HEK293 (cell line): ENCODE measurements at regions not wholly inside any gene's neighbourhood (a gene's known extent, or its start where the extent isn't known, plus 50 kb on each side); places are given as distances from the start of the nearest gene placed in this dataset.

Experiments used
- CTCF ChIA-PET: fragments of 350-600 bp; formaldehyde crosslinking; extraction: SDS; loops from one replicate; lab custom pipeline; 2021; ENCODE audit warnings: antibody characterized with exemption; lab: Yijun Ruan, JAX
- POLR2A ChIA-PET: fragments of 300-600 bp; formaldehyde crosslinking; extraction: SDS; loops from one replicate; lab custom pipeline; 2020; ENCODE audit warnings: antibody characterized with exemption, inconsistent platforms; lab: Yijun Ruan, JAX
- H3K27ac ChIP-seq: fragments of 200-500 bp; sonication (Bioruptor generic); 2 replicates; pipeline ENCODE4 v1.5.1; 2014; ENCODE audit warnings: low read depth, low read length, control low read depth, inconsistent platforms; ENCODE audit errors: extremely low read depth
- H3K36me3 ChIP-seq, 2 experiments: fragments of 200-500 bp in 1 of 2; sonication (Bioruptor generic) in 1 of 2; 1 replicate in 1 of 2; 2 replicates in 1 of 2; pipeline ENCODE4 v1.5.1; 2014 to 2017; ENCODE audit warnings: inconsistent platforms in 2 of 2, low read length in 2 of 2; ENCODE audit not compliant: control insufficient read depth in 2 of 2, insufficient read depth in 1 of 2
- H3K4me1 ChIP-seq: fragments of 200-500 bp; sonication (Bioruptor generic); 2 replicates; pipeline ENCODE4 v1.5.1; 2014; ENCODE audit warnings: mild to moderate bottlenecking, low read length, inconsistent platforms; ENCODE audit not compliant: control insufficient read depth, insufficient read depth
- H3K4me3 ChIP-seq: 2 replicates; pipeline ENCODE4 v1.5.1; 2011; ENCODE audit warnings: low read depth, mild to moderate bottlenecking, control low read depth, low read length, moderate library complexity
- H3K9me3 ChIP-seq: fragments of 200-500 bp; sonication (Bioruptor generic); 2 replicates; pipeline ENCODE4 v1.5.1; 2014; ENCODE audit warnings: low read depth, low read length, inconsistent platforms; ENCODE audit not compliant: control insufficient read depth, insufficient read depth
- EGR2 ChIP-seq: fragments of 450-650 bp; formaldehyde crosslinking; IDR thresholded peaks from 2 replicates; pipeline ENCODE4 v1.5.1; 2016; ENCODE audit warnings: low read depth, missing biosample characterization, missing genetic modification characterization
- KLF16 ChIP-seq: fragments of 450-650 bp; formaldehyde crosslinking; IDR thresholded peaks from 2 replicates; pipeline ENCODE4 v1.5.1; 2017; ENCODE audit warnings: missing biosample characterization, missing genetic modification characterization
- OSR2 ChIP-seq: fragments of 450-650 bp; formaldehyde crosslinking; IDR thresholded peaks from 2 replicates; pipeline ENCODE4 v1.5.1; 2016; ENCODE audit warnings: missing biosample characterization, missing genetic modification characterization
- SCRT2 ChIP-seq: fragments of 450-650 bp; formaldehyde crosslinking; IDR thresholded peaks from 2 replicates; pipeline ENCODE4 v1.5.1; 2016; ENCODE audit warnings: missing biosample characterization, missing genetic modification characterization
- SP7 ChIP-seq: fragments of 450-650 bp; formaldehyde crosslinking; IDR thresholded peaks from 2 replicates; pipeline ENCODE4 v1.5.1; 2016; ENCODE audit warnings: missing biosample characterization, missing genetic modification characterization
- ZEB2 ChIP-seq: fragments of 450-650 bp; formaldehyde crosslinking; IDR thresholded peaks from 2 replicates; pipeline ENCODE4 v1.5.1; 2016; ENCODE audit warnings: missing biosample characterization, missing genetic modification characterization
- ZFHX2 ChIP-seq: fragments of 450-650 bp; formaldehyde crosslinking; conservative IDR thresholded peaks from 2 replicates; pipeline ENCODE4 v1.5.1; 2016; ENCODE audit warnings: missing biosample characterization, missing genetic modification characterization
- ZNF133 ChIP-seq: fragments of 450-650 bp; formaldehyde crosslinking; IDR thresholded peaks from 2 replicates; pipeline ENCODE4 v1.5.1; 2016; ENCODE audit warnings: missing biosample characterization, missing genetic modification characterization
- ZNF175 ChIP-seq: fragments of 450-650 bp; formaldehyde crosslinking; IDR thresholded peaks from 2 replicates; pipeline ENCODE4 v1.5.1; 2016; ENCODE audit warnings: missing biosample characterization, missing genetic modification characterization
- ZNF214 ChIP-seq: fragments of 450-650 bp; formaldehyde crosslinking; IDR thresholded peaks from 2 replicates; pipeline ENCODE4 v1.5.1; 2017; ENCODE audit warnings: missing biosample characterization, mild to moderate bottlenecking, missing genetic modification characterization, borderline replicate concordance
- ZNF335 ChIP-seq: fragments of 450-650 bp; formaldehyde crosslinking; conservative IDR thresholded peaks from 2 replicates; pipeline ENCODE4 v1.5.1; 2016; ENCODE audit warnings: missing biosample characterization, missing genetic modification characterization
- ZNF404 ChIP-seq: fragments of 450-650 bp; formaldehyde crosslinking; IDR thresholded peaks from 2 replicates; pipeline ENCODE4 v1.5.1; 2017; ENCODE audit warnings: missing biosample characterization, missing genetic modification characterization
- ZNF423 ChIP-seq: fragments of 450-650 bp; formaldehyde crosslinking; IDR thresholded peaks from 2 replicates; pipeline ENCODE4 v1.5.1; 2016; ENCODE audit warnings: missing biosample characterization, missing genetic modification characterization
- ZNF449 ChIP-seq: fragments of 450-650 bp; formaldehyde crosslinking; IDR thresholded peaks from 2 replicates; pipeline ENCODE4 v1.5.1; 2017; ENCODE audit warnings: missing biosample characterization, mild to moderate bottlenecking, missing genetic modification characterization, moderate library complexity
- ZNF473 ChIP-seq: fragments of 450-650 bp; formaldehyde crosslinking; IDR thresholded peaks from 2 replicates; pipeline ENCODE4 v1.5.1; 2017; ENCODE audit warnings: missing biosample characterization, missing genetic modification characterization
- ZNF488 ChIP-seq: fragments of 450-650 bp; formaldehyde crosslinking; IDR thresholded peaks from 2 replicates; pipeline ENCODE4 v1.5.1; 2016; ENCODE audit warnings: missing biosample characterization, missing genetic modification characterization
- ZNF571 ChIP-seq: fragments of 450-650 bp; formaldehyde crosslinking; IDR thresholded peaks from 2 replicates; pipeline ENCODE4 v1.5.0; 2017; ENCODE audit warnings: missing biosample characterization, missing genetic modification characterization
- ZNF585B ChIP-seq: fragments of 450-650 bp; formaldehyde crosslinking; IDR thresholded peaks from 2 replicates; pipeline ENCODE4 v1.5.1; 2016; ENCODE audit warnings: missing biosample characterization, missing genetic modification characterization
- ZNF600 ChIP-seq: fragments of 450-650 bp; formaldehyde crosslinking; IDR thresholded peaks from 2 replicates; pipeline ENCODE4 v1.5.1; 2016; ENCODE audit warnings: missing biosample characterization, missing genetic modification characterization
- ZNF610 ChIP-seq: fragments of 450-650 bp; formaldehyde crosslinking; IDR thresholded peaks from 2 replicates; pipeline ENCODE4 v1.5.1; 2016; ENCODE audit warnings: missing biosample characterization, missing genetic modification characterization, borderline replicate concordance
- ZNF658 ChIP-seq: fragments of 450-650 bp; formaldehyde crosslinking; IDR thresholded peaks from 2 replicates; pipeline ENCODE4; 2016; ENCODE audit warnings: missing biosample characterization, missing genetic modification characterization
- ZNF76 ChIP-seq: fragments of 450-650 bp; formaldehyde crosslinking; IDR thresholded peaks from 2 replicates; pipeline ENCODE4; 2016; ENCODE audit warnings: low read depth, missing biosample characterization, missing genetic modification characterization, borderline replicate concordance
- ZNF830 ChIP-seq: fragments of 450-650 bp; IDR thresholded peaks from 2 replicates; pipeline ENCODE4 v1.5.0; 2018; ENCODE audit warnings: missing biosample characterization, missing genetic modification characterization, low read depth, mild to moderate bottlenecking, moderate library complexity

- no peak overlapping the region for H3K27ac ChIP-seq
- no peaks in the 10 kb centered on the region for H3K36me3 ChIP-seq
- H3K9me3 ChIP-seq, result no peaks in the 10 kb centered on the region
- H3K4me3 ChIP-seq, result no peak overlapping the region
- POLR2A ChIA-PET, result no interaction called here
- H3K4me1 ChIP-seq, result no peaks in the 10 kb centered on the region
- CTCF ChIA-PET, result interaction anchor here (0.7 to 1.1 kb wide), 5 partner anchors 58 to 528 kb away, joined by 3 to 4 read pairs (median 3); no protein-coding TSS in a partner anchor
- TF ChIP-seq ZNF658 (no peak), EGR2 (tag by site-specific recombination) (no peak), SP7 (tag by site-specific recombination) (no peak), SCRT2 (peak; percentile 43; the same call in 1 of the 2 replicates), ZNF76 (tag by site-specific recombination) (no peak), ZNF571 (tag by site-specific recombination) (no peak), ZNF488 (no peak)
Measured at GRCh38 chr9:18056269-18056992, 417.5 kb upstream of the ADAMTSL1 start.

GRCh38 chr9:18056993-18057369 lies 417.0 kb upstream of the ADAMTSL1 start:
- TF ChIP-seq ZNF449 (tag by site-specific recombination) (no peak), ZNF423 (tag by site-specific recombination) (no peak), OSR2 (tag by site-specific recombination) (no peak), ZNF335 (tag by site-specific recombination) (no peak), ZNF404 (tag by site-specific recombination) (no peak), ZNF133 (tag by site-specific recombination) (no peak), KLF16 (tag by site-specific recombination) (no peak), SCRT2 (no peak), ZNF473 (tag by site-specific recombination) (no peak), ZNF600 (no peak), ZEB2 (no peak), ZNF214 (tag by site-specific recombination) (no peak), ZNF830 (tag by site-specific recombination) (no peak), ZNF175 (tag by site-specific recombination) (no peak), ZFHX2 (tag by site-specific recombination) (no peak), ZNF610 (tag by site-specific recombination) (no peak), ZNF585B (tag by site-specific recombination) (no peak)
- ChIA-PET POLR2A (no interaction called here), CTCF (interaction anchor here (1.0 kb wide), 1 partner anchor 254 kb away, joined by 3 read pairs; no protein-coding TSS in a partner anchor)
- H3K36me3 ChIP-seq, result no peaks in the 10 kb centered on the region
- no peak overlapping the region for H3K27ac ChIP-seq
- H3K9me3 ChIP-seq, result no peaks in the 10 kb centered on the region
- H3K4me1 ChIP-seq, result no peaks in the 10 kb centered on the region
- H3K4me3 ChIP-seq, result no peak overlapping the region
